ENCODE measurements at regions not wholly inside any gene's neighbourhood (a gene's known extent, or its start where the extent isn't known, plus 50 kb on each side); places are given as distances from the start of the nearest gene placed in this dataset.

DNA sequence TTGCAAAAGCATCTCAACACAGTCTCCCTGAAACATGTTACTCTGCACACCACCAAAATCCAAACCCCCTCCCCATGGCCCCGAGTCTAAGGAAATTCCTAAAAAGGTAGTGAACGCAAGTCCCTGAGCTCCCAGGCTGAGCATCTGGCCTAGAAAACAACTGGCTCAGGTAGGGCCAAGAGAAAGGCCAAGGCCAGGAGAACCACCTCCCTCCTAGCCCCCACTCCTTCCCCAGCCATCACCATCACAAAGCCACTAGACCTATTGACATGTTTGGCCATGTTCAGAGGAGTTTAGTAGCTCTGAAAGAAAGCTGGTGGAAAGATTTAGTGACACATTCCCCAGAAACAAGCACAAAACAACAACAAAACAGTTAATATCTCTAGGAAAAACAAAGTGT is 220.0 kb upstream of the PSMD7 start:
- Histone ChIP-seq H3K27me3 (replicated peaks in 1 of 2; ENCODE audit: control insufficient read depth in 2 of 2, insufficient read depth in 2 of 2, low read length in 1 of 2) (no peaks in the 10 kb centered on the region), H3K36me3 (ENCODE audit: control insufficient read depth in 2 of 2, insufficient read depth in 2 of 2, low read length in 1 of 2) (no peaks in the 10 kb centered on the region), H3K79me2 (ENCODE audit: control insufficient read depth, insufficient read depth, low read length) (no peaks in the 10 kb centered on the region), H2AFZ (ENCODE audit: control insufficient read depth, low read depth, low read length) (no peak overlapping the region), H3K4me3 (no peak overlapping the region), H3K9ac (ENCODE audit: control insufficient read depth, insufficient read depth, low read length) (no peak overlapping the region), H3K27ac (ENCODE audit: control insufficient read depth, insufficient read depth) (no peak overlapping the region), H4K20me1 (ENCODE audit: control insufficient read depth, insufficient read depth) (no peaks in the 10 kb centered on the region), H3K9me3 (replicated peaks; ENCODE audit: control insufficient read depth, insufficient read depth, low read length) (no peaks in the 10 kb centered on the region; the same call in 2 of the 3 replicates), H3K4me1 (ENCODE audit: control insufficient read depth, insufficient read depth, low read length) (no peaks in the 10 kb centered on the region), H3K4me2 (ENCODE audit: control insufficient read depth, insufficient read depth) (no peak overlapping the region)
- no TSS peak for BruUV-seq (replicated peaks)
- SMC1A ChIA-PET (ENCODE audit: uncharacterized antibody, unreplicated experiment), result interaction anchor here (0.6 to 1.7 kb wide), 2 partner anchors 13 to 185 kb away, joined by 4 read pairs; no protein-coding TSS in a partner anchor
- FAIRE-seq (no peak), ATAC-seq (no peak), DNase-seq (ENCODE audit: low read depth, low spot score) (no peak)
- CTCF ChIA-PET, result interaction anchor here (1.8 kb wide), 1 partner anchor 12 kb away, joined by 8 read pairs; no protein-coding TSS in a partner anchor
- intact Hi-C loops (cut with micrococcal nuclease; ENCODE audit: unreplicated experiment), result no loop called here
- 31% methylated on average over 2 of the region's 2 CpGs for WGBS (ENCODE audit: insufficient coverage, insufficient replicate concordance, low lambda C conversion rate, missing lambda C conversion rate)
- POLR2A ChIA-PET, result no interaction called here
- RAD21 ChIA-PET (ENCODE audit: unreplicated experiment), result no interaction called here
- TF ChIP-seq NFYA (IDR thresholded peaks at IDR 0.05; ENCODE audit: borderline replicate concordance, low read depth, low read length) (no peak), DPF2 (IDR thresholded peaks at IDR 0.05) (no peak)
- in situ Hi-C loops (cut with MboI), result no loop called here

DNA sequence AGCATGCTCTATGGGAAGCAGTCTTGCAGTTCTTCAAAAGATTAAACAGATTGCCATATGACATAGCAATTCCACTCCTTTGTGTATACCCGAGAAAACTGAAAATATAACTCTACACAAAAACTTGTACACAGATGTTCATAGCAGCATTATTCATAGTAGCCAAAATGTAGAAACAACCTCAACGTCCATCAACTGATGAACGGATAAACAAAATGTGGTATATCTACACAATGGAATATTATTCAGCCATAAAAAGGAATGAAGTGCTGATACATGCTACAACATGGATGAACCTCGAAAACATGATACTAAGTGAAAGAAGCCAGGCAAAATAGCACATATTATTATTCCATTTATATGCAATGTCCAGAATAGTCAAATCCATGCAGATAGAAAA is 221.2 kb upstream of the PSMD7 start:
- FAIRE-seq (no peak), DNase-seq (ENCODE audit: low read depth, low spot score) (no peak), ATAC-seq (no peak)
- WGBS (ENCODE audit: insufficient coverage, insufficient replicate concordance, low lambda C conversion rate, missing lambda C conversion rate), result 3% methylated on average over 4 of the region's 4 CpGs
- ChIA-PET POLR2A (no interaction called here), RAD21 (ENCODE audit: unreplicated experiment) (no interaction called here), SMC1A (ENCODE audit: uncharacterized antibody, unreplicated experiment) (interaction anchor here (0.7 kb wide), 1 partner anchor 12 kb away, joined by 3 read pairs; no protein-coding TSS in a partner anchor), CTCF (interaction anchor here (1.1 kb wide), 1 partner anchor 32 kb away, joined by 5 read pairs; no protein-coding TSS in a partner anchor)
- no peak overlapping the region for H3K27ac ChIP-seq (ENCODE audit: control insufficient read depth, insufficient read depth)
- H2AFZ ChIP-seq (ENCODE audit: control insufficient read depth, low read depth, low read length), result no peak overlapping the region
- no peaks in the 10 kb centered on the region for H4K20me1 ChIP-seq (ENCODE audit: control insufficient read depth, insufficient read depth)
- no peaks in the 10 kb centered on the region for H3K4me1 ChIP-seq (ENCODE audit: control insufficient read depth, insufficient read depth, low read length)
- in situ Hi-C loops (cut with MboI), result no loop called here
- H3K4me3 ChIP-seq, result no peak overlapping the region
- intact Hi-C loops (cut with micrococcal nuclease; ENCODE audit: unreplicated experiment), result no loop called here
- no peaks in the 10 kb centered on the region for H3K36me3 ChIP-seq (ENCODE audit: control insufficient read depth in 2 of 2, insufficient read depth in 2 of 2, low read length in 1 of 2)
- H3K4me2 ChIP-seq (ENCODE audit: control insufficient read depth, insufficient read depth), result no peak overlapping the region
- H3K9me3 ChIP-seq (replicated peaks; ENCODE audit: control insufficient read depth, insufficient read depth, low read length), result no peaks in the 10 kb centered on the region; the same call in 2 of the 3 replicates
- no TSS peak for BruUV-seq (replicated peaks)
- H3K27me3 ChIP-seq (replicated peaks in 1 of 2; ENCODE audit: control insufficient read depth in 2 of 2, insufficient read depth in 2 of 2, low read length in 1 of 2), result no peaks in the 10 kb centered on the region
- H3K9ac ChIP-seq (ENCODE audit: control insufficient read depth, insufficient read depth, low read length), result no peak overlapping the region
- H3K79me2 ChIP-seq (ENCODE audit: control insufficient read depth, insufficient read depth, low read length), result no peaks in the 10 kb centered on the region
- TF ChIP-seq NRF1 (conservative IDR thresholded peaks at IDR 0.05; ENCODE audit: low read depth, low read length), result no peak
- no peak for TF ChIP-seq ZBTB4 (CRISPR knock-in tag; IDR thresholded peaks at IDR 0.05)
- no peak for TF ChIP-seq SMARCA5 (IDR thresholded peaks at IDR 0.05)
- TF ChIP-seq STAT1 (conservative IDR thresholded peaks at IDR 0.05), result no peak
- no peak for TF ChIP-seq KLF5 (IDR thresholded peaks at IDR 0.05; ENCODE audit: partially characterized antibody)
- no peak for TF ChIP-seq ZSCAN29 (IDR thresholded peaks at IDR 0.05)
- no peak for TF ChIP-seq BACH1 (IDR thresholded peaks at IDR 0.05; ENCODE audit: borderline replicate concordance)
- no peak for TF ChIP-seq MYB (IDR thresholded peaks at IDR 0.05; ENCODE audit: borderline replicate concordance, low read depth, low read length)
- TF ChIP-seq EZH2 (IDR thresholded peaks at IDR 0.05; ENCODE audit: borderline replicate concordance, control insufficient read depth, low read depth, low read length), result no peak
- no peak for TF ChIP-seq ZBTB33 (IDR thresholded peaks at IDR 0.05)
- no peak for TF ChIP-seq ZNF24 (IDR thresholded peaks at IDR 0.05)
